HG03432 (cell line): ENCODE measurements at regions not wholly inside any gene's neighbourhood (a gene's known extent, or its start where the extent isn't known, plus 50 kb on each side); places are given as distances from the start of the nearest gene placed in this dataset.
"Not testable (repeated sequence)": the region's sequence is repeated elsewhere in the genome, so short reads cannot be mapped to it uniquely, and the experiment has no call there.

Source experiments
- ATAC-seq: cut with Tn5 transposase; IDR thresholded peaks from one replicate; pipeline ENCODE4 v1.9.1; 2021; ENCODE audit warnings: mild to moderate bottlenecking, moderate library complexity; ENCODE audit not compliant: unreplicated experiment

- ATAC-seq: peak; percentile 88
Observed at GRCh38 chr3:103134023-103134724, 699.4 kb downstream of the ZPLD1 start.

GRCh38 chr3:103136621-103137020, 701.8 kb downstream of the ZPLD1 start:
- no peak for ATAC-seq

- ATAC-seq: no peak
Observed at GRCh38 chr3:103137830-103138229, 703.0 kb downstream of the ZPLD1 start.

GRCh38 chr3:103158183-103158582, 723.4 kb downstream of the ZPLD1 start:
- ATAC-seq: no peak

GRCh38 chr3:103166890-103167289, 732.1 kb downstream of the ZPLD1 start:
- no peak for ATAC-seq

- ATAC-seq: peak; percentile 55
Observed at GRCh38 chr3:103167850-103168249, 733.0 kb downstream of the ZPLD1 start.

- no peak for ATAC-seq
Observed at GRCh38 chr3:103169289-103169688, 734.5 kb downstream of the ZPLD1 start.

GRCh38 chr3:103170651-103171050, 735.8 kb downstream of the ZPLD1 start:
- peak; percentile 70 for ATAC-seq

GRCh38 chr3:103173940-103174339, 739.1 kb downstream of the ZPLD1 start:
- no peak for ATAC-seq

GRCh38 chr3:103181160-103181559, 746.3 kb downstream of the ZPLD1 start:
- no peak for ATAC-seq

GRCh38 chr3:103184772-103185171, 750.0 kb downstream of the ZPLD1 start:
- no peak for ATAC-seq

GRCh38 chr3:103189941-103190340, 755.1 kb downstream of the ZPLD1 start:
- ATAC-seq: no peak

GRCh38 chr3:103195216-103195615, 760.4 kb downstream of the ZPLD1 start:
- no peak for ATAC-seq

- no peak for ATAC-seq
Observed at GRCh38 chr3:103203441-103203840, 768.6 kb downstream of the ZPLD1 start.

- no peak for ATAC-seq
Observed at GRCh38 chr3:103210583-103210982, 775.8 kb downstream of the ZPLD1 start.

GRCh38 chr3:103218146-103218545, 783.3 kb downstream of the ZPLD1 start:
- peak; percentile 100 for ATAC-seq

- peak; percentile 8 for ATAC-seq
Observed at GRCh38 chr3:103218793-103219192, 784.0 kb downstream of the ZPLD1 start.

- ATAC-seq: no peak
Observed at GRCh38 chr3:103227651-103228050, 792.8 kb downstream of the ZPLD1 start.

- ATAC-seq: peak; percentile 40
Observed at GRCh38 chr3:103247459-103247858, 812.6 kb downstream of the ZPLD1 start.

GRCh38 chr3:103254827-103255226, 820.0 kb downstream of the ZPLD1 start:
- ATAC-seq: not testable (repeated sequence)

- no peak for ATAC-seq
Observed at GRCh38 chr3:103269287-103269686, 834.5 kb downstream of the ZPLD1 start.

- no peak for ATAC-seq
Observed at GRCh38 chr3:103271575-103271974, 836.8 kb downstream of the ZPLD1 start.

GRCh38 chr3:103295974-103296570, 861.3 kb downstream of the ZPLD1 start:
- ATAC-seq: no peak
